VCaP (cell line): ENCODE measurements at regions not wholly inside any gene's neighbourhood (a gene's known extent, or its start where the extent isn't known, plus 50 kb on each side); places are given as distances from the start of the nearest gene placed in this dataset.

Experiments used
- H3K27ac ChIP-seq: fragments of 450-650 bp; 2 replicates; pipeline ENCODE4 v1.5.1; 2017
- CTCF ChIP-seq: fragments of 450-650 bp; conservative IDR thresholded peaks from 2 replicates; pipeline ENCODE4 v1.5.1; 2017; ENCODE audit warnings: mild to moderate bottlenecking, moderate library complexity

GRCh38 chr12:124098101-124098757 lies 125.2 kb downstream of the ZNF664 start:
- H3K27ac ChIP-seq = no peak overlapping the region
- no peak for TF ChIP-seq CTCF

GRCh38 chr12:124098887-124099286 lies 125.9 kb downstream of the ZNF664 start:
- H3K27ac ChIP-seq = no peak overlapping the region
- no peak for TF ChIP-seq CTCF

- no peak for TF ChIP-seq CTCF
- H3K27ac ChIP-seq = no peak overlapping the region
Observed at GRCh38 chr12:124099661-124100060, 126.6 kb downstream of the ZNF664 start.

- no peak for TF ChIP-seq CTCF
- no peak overlapping the region for H3K27ac ChIP-seq
Observed at GRCh38 chr12:124100572-124101178, 127.7 kb downstream of the ZNF664 start.

- H3K27ac ChIP-seq = no peak overlapping the region
Observed at GRCh38 chr12:124105546-124105945, 132.5 kb downstream of the ZNF664 start.

GRCh38 chr12:124107351-124107750 lies 134.3 kb downstream of the ZNF664 start:
- TF ChIP-seq CTCF = no peak
- H3K27ac ChIP-seq = no peak overlapping the region

More at GRCh38 chr12:124105546-124105945, 132.5 kb downstream of the ZNF664 start:
- no peak for TF ChIP-seq CTCF

- H3K27ac ChIP-seq = no peak overlapping the region
- no peak for TF ChIP-seq CTCF
Observed at GRCh38 chr12:124109760-124110159, 136.7 kb downstream of the ZNF664 start.
